GM10847 (cell line): ENCODE measurements at regions not wholly inside any gene's neighbourhood (a gene's known extent, or its start where the extent isn't known, plus 50 kb on each side); places are given as distances from the start of the nearest gene placed in this dataset.

Experiments
- POLR2A ChIP-seq: IDR thresholded peaks from 2 replicates; pipeline ENCODE4 v1.6.1; 2011; ENCODE audit not compliant: insufficient read length; ENCODE audit errors: extremely low read depth

GRCh38 chr17:72046643-72047612 lies 73.9 kb upstream of the SOX9 start:
- TF ChIP-seq POLR2A: no peak

GRCh38 chr17:72049914-72050313 lies 70.9 kb upstream of the SOX9 start:
- TF ChIP-seq POLR2A: no peak

DNA sequence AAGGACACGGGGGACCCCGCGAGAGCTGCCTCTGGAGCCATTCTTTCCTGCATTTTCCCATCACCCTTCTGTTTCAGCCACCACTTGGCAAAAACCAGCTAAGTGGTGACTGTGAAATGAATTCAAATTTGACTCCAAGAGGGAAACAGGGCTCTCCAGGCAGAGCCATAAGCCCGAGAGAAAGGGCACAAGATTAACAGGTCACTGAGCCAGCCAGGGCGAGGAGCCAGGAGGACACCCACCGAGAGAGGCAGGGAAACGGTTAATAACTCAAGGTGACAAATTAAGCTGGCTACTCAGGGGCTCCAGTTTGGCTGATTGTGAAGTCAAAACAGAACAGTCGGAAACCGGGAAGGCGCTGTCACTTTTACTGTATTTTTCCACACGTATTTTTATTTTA lies 67.8 kb upstream of the SOX9 start:
- TF ChIP-seq POLR2A: no peak

DNA sequence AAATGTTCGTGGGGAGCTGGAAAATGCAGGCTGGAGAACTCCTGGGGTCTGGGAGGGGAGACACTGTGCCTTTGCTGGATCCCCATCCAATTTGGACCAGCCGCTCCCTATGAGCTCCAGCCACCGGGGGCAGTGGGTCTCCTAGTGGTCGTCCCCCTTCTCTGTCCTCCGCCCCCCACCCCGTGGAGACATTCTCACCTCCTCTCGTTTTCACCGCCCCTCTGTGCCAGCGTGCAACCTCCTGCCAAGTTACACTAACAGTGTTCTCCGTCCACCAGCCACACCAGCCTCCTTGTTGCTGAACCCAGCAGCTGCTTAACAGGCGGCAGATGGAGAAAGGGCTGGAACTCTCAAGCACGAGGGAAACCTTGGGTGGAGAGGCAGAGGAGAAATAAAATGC lies 67.4 kb upstream of the SOX9 start:
- no peak for TF ChIP-seq POLR2A

DNA sequence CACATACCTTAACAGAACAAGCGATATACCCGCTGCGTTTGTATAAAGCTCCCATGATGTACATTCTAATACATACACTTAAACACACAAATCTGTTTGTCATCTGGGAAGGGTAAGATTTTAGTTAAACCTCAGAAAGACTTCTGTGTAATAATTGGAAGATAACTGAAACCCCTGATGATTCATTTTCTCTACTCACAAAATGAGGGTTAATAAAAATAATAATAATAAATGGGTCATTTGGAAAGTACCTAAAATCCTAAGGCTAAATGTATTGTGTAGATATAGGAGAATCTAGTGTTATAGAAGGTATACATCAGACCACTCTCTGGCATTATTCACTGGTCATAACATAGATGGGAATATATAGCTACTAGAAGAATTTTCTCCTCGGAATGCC lies 64.7 kb upstream of the SOX9 start:
- no peak for TF ChIP-seq POLR2A

- TF ChIP-seq POLR2A: no peak
Measured at GRCh38 chr17:72056727-72057290, 64.0 kb upstream of the SOX9 start.

- no peak for TF ChIP-seq POLR2A
Measured at GRCh38 chr17:72060084-72060483, 60.7 kb upstream of the SOX9 start.

GRCh38 chr17:72063262-72063661 lies 57.6 kb upstream of the SOX9 start:
- TF ChIP-seq POLR2A: no peak

DNA sequence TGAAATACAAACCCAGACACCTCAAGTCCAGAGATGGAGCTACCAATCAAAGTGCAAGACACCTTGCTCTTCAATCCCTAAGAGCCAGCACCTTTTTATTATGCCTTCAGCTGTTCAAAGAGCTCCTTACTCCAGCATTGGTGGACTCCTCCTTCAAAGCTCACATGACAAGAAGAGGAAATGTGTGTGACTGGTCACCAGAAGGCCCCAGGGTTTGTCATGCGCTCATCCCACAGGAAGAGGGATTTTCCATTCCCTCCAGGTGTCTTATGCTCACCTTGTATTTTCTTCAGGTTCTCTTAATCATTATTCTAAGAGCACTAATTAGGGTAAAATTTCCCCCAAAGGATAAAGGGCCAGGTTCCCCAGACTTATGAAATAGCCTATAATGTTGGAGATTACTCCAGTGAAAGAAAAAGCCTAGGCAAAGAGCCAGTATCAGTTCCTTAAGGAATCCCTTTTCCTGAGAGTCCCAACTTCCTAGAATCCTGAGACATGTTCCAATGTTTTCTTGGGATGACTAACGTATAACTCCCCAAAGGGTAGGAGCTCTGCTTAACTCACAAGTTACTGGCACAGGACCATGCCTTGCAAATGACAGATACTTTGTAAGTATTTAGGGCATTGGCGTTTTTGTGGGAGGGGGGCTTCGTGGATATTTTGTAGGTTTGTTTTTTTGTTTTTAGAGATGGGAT lies 56.9 kb upstream of the SOX9 start:
- TF ChIP-seq POLR2A: no peak

DNA sequence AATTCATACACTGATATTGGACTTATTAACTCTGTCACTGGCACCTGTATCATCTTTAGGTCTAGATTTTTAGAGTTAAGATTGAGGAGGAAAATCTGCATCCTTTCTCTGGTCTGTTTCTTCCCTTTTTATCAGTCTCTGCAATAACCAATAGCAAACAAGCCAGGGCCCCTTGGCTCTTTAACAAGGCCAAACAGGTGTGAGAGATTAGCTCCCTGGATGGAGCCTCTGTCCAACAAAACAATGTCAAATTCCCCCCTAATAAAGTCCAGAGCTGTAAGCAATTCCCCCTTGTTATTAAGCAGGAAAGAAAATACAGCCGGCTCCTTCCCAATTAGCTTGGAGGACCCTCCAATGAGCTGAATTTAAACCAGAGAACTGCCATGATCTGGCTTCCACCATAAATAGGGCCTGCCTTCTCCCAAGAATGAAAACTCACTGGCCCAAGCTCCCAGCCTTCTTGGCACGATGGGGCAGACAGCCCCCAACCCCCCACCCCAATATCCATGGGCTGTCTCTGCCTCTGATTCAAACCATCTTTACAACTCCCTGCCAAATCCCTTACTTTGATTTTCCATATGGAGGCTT lies 56.1 kb upstream of the SOX9 start:
- no peak for TF ChIP-seq POLR2A

- no peak for TF ChIP-seq POLR2A
Measured at GRCh38 chr17:72065556-72065955, 55.3 kb upstream of the SOX9 start.

DNA sequence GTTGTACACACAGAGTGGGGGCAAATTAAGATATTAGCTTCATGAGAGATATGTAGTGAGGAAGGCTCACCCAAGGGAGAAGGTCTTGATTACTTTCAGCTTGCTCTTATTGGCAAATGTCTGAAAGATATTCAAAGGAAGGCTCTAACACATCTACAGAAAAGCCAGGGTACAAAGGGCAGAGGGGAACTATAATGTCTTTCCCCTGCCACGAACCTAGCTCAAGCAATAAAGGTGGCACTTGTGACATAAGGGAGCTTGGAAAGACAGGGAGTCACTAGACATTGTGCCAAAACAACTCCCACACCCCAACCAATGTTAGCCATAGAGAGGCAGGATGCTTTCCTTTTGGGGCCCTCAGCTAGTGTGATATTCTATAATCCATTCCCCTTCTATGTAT lies 52.2 kb upstream of the SOX9 start:
- no peak for TF ChIP-seq POLR2A

DNA sequence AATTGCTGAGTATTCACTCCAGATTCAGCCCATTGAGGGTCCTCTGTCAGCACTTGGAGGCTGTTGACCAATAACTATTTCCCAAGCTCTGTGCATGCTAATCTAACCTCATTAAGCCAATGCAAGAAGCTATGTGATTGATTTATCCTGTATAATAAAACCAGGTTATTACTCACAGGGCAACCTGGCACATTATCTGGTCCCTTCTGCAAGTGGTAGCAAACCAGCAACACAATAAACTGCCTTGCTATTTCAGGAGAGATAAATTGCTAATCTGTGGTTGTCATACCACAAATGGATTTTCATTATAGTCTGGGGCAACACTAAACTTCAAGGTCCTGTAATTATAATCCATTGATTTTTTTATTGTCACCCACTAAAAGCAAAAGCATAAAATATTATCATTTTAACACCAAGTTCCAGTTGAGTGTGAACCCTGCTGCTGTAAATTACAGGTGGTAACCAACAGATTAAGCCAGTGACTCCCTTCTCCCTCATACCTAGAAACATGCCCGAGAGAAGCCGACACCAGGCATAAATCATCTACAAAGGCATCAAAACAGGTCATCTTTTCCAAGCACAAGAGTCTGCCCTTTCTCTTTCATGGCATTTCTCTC lies 51.1 kb upstream of the SOX9 start:
- no peak for TF ChIP-seq POLR2A
